ENCODE measurements at regions not wholly inside any gene's neighbourhood (a gene's known extent, or its start where the extent isn't known, plus 50 kb on each side); places are given as distances from the start of the nearest gene placed in this dataset.

GRCh38 chr6:4581468-4582385, 194.5 kb upstream of the CDYL start:
- DNase-seq (ENCODE audit: insufficient read length, low spot score) (no peak), FAIRE-seq (no peak)
- TF ChIP-seq CTCF (IDR thresholded peaks at IDR 0.05; ENCODE audit: insufficient read depth, missing control alignments), result no peak

GRCh38 chr6:4580361-4580760, 195.8 kb upstream of the CDYL start:
- DNase-seq (ENCODE audit: insufficient read length, low spot score) (no peak), FAIRE-seq (no peak)
- TF ChIP-seq CTCF (IDR thresholded peaks at IDR 0.05; ENCODE audit: insufficient read depth, missing control alignments), result no peak

- DNase-seq (ENCODE audit: insufficient read length, low spot score), result no peak
- TF ChIP-seq CTCF (IDR thresholded peaks at IDR 0.05; ENCODE audit: insufficient read depth, missing control alignments), result no peak
- no peak for FAIRE-seq
Measured at GRCh38 chr6:4577406-4577805, 198.8 kb upstream of the CDYL start.

- DNase-seq (ENCODE audit: insufficient read length, low spot score), result no peak
- TF ChIP-seq CTCF (IDR thresholded peaks at IDR 0.05; ENCODE audit: insufficient read depth, missing control alignments), result no peak
- FAIRE-seq, result no peak
Measured at GRCh38 chr6:4575714-4576113, 200.5 kb upstream of the CDYL start.

GRCh38 chr6:4574007-4574406, 202.2 kb upstream of the CDYL start:
- FAIRE-seq (no peak), DNase-seq (ENCODE audit: insufficient read length, low spot score) (no peak)
- no peak for TF ChIP-seq CTCF (IDR thresholded peaks at IDR 0.05; ENCODE audit: insufficient read depth, missing control alignments)

- FAIRE-seq, result no peak
- TF ChIP-seq CTCF (IDR thresholded peaks at IDR 0.05; ENCODE audit: insufficient read depth, missing control alignments), result no peak
- no peak for DNase-seq (ENCODE audit: insufficient read length, low spot score)
Measured at GRCh38 chr6:4571011-4571410, 205.2 kb upstream of the CDYL start.

- no peak for TF ChIP-seq CTCF (IDR thresholded peaks at IDR 0.05; ENCODE audit: insufficient read depth, missing control alignments)
- no peak for DNase-seq (ENCODE audit: insufficient read length, low spot score)
- FAIRE-seq, result no peak
Measured at GRCh38 chr6:4568138-4568537, 208.1 kb upstream of the CDYL start.

Measured in D721Med (cell line).